ENCODE measurements at regions not wholly inside any gene's neighbourhood (a gene's known extent, or its start where the extent isn't known, plus 50 kb on each side); places are given as distances from the start of the nearest gene placed in this dataset.

GRCh38 chr18:60146220-60146960 lies 226.2 kb downstream of the MC4R start:
- no peaks in the 10 kb centered on the region for H3K9me3 Mint-ChIP-seq (ENCODE audit: unreplicated experiment)
- no peak for TF ChIP-seq CTCF (IDR thresholded peaks at IDR 0.05; ENCODE audit: insufficient read depth in 1 of 2, low read depth in 1 of 2, low read length in 1 of 2, severe bottlenecking in 1 of 2, unreplicated experiment in 1 of 2)
- DNase-seq, result no peak
- H3K27me3 Mint-ChIP-seq (ENCODE audit: insufficient read depth, unreplicated experiment), result peaks cover 2% of the 10 kb centered on the region
- ChIA-PET POLR2A (no interaction called here), CTCF (no interaction called here)
- Histone ChIP-seq H3K36me3 (ENCODE audit: control insufficient read depth, insufficient read depth, low read length) (no peaks in the 10 kb centered on the region), H3K27me3 (replicated peaks; ENCODE audit: control insufficient read depth, insufficient read depth, low read length) (no peaks in the 10 kb centered on the region), H3K4me1 (no peaks in the 10 kb centered on the region), H3K9me3 (no peaks in the 10 kb centered on the region), H3K4me3 (ENCODE audit: low read depth, low read length) (no peak overlapping the region)
- intact Hi-C loops (cut with micrococcal nuclease; ENCODE audit: unreplicated experiment), result no loop called here
- H3K36me3 Mint-ChIP-seq (ENCODE audit: insufficient read depth, unreplicated experiment), result no peaks in the 10 kb centered on the region
- no peaks in the 10 kb centered on the region for H3K4me1 Mint-ChIP-seq (ENCODE audit: low read depth, unreplicated experiment)
- no TSS peak for BruUV-seq (replicated peaks)
- H3K27ac Mint-ChIP-seq (ENCODE audit: unreplicated experiment), result no peak overlapping the region
- H3K4me3 Mint-ChIP-seq (ENCODE audit: unreplicated experiment), result no peak overlapping the region

GRCh38 chr18:60145776-60146175 lies 226.8 kb downstream of the MC4R start:
- TF ChIP-seq CTCF (IDR thresholded peaks at IDR 0.05; ENCODE audit: insufficient read depth in 1 of 2, low read depth in 1 of 2, low read length in 1 of 2, severe bottlenecking in 1 of 2, unreplicated experiment in 1 of 2), result no peak
- ChIA-PET POLR2A (no interaction called here), CTCF (no interaction called here)
- peaks cover 2% of the 10 kb centered on the region for H3K27me3 Mint-ChIP-seq (ENCODE audit: insufficient read depth, unreplicated experiment)
- no peaks in the 10 kb centered on the region for H3K27me3 ChIP-seq (replicated peaks; ENCODE audit: control insufficient read depth, insufficient read depth, low read length)
- H3K4me3 Mint-ChIP-seq (ENCODE audit: unreplicated experiment), result no peak overlapping the region
- H3K4me1 Mint-ChIP-seq (ENCODE audit: low read depth, unreplicated experiment), result no peaks in the 10 kb centered on the region
- H3K36me3 ChIP-seq (ENCODE audit: control insufficient read depth, insufficient read depth, low read length), result no peaks in the 10 kb centered on the region
- H3K4me1 ChIP-seq, result no peaks in the 10 kb centered on the region
- H3K36me3 Mint-ChIP-seq (ENCODE audit: insufficient read depth, unreplicated experiment), result no peaks in the 10 kb centered on the region
- no peaks in the 10 kb centered on the region for H3K9me3 ChIP-seq
- intact Hi-C loops (cut with micrococcal nuclease; ENCODE audit: unreplicated experiment), result no loop called here
- no peak for DNase-seq
- no TSS peak for BruUV-seq (replicated peaks)
- H3K4me3 ChIP-seq (ENCODE audit: low read depth, low read length), result no peak overlapping the region
- no peak overlapping the region for H3K27ac Mint-ChIP-seq (ENCODE audit: unreplicated experiment)
- H3K9me3 Mint-ChIP-seq (ENCODE audit: unreplicated experiment), result no peaks in the 10 kb centered on the region

DNA sequence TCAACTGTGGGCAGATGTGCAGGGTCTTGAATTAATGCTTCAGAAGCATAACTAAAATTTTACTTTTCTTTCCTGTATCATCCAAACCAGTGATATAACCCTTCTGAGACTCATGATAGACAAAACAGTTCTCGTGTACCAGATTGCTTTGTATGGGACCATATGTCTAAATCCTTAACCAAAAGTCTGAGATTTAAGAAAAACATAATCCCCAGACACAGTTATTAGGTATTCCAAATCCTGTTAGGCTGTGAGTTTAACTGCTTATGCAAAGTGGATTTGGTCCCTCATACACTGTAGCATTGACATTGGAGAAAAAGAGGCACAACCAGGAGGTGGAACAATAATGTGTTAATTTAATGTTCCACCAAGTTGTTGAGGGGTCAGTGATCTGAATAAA lies 235.0 kb downstream of the PMAIP1 start:
- H3K27me3 Mint-ChIP-seq (ENCODE audit: insufficient read depth, unreplicated experiment), result no peaks in the 10 kb centered on the region

More for the DNA sequence above, 235.0 kb downstream of the PMAIP1 start:
- no TSS peak for BruUV-seq (replicated peaks)
- Histone ChIP-seq H3K27me3 (replicated peaks; ENCODE audit: control insufficient read depth, insufficient read depth, low read length) (no peaks in the 10 kb centered on the region), H3K36me3 (ENCODE audit: control insufficient read depth, insufficient read depth, low read length) (no peaks in the 10 kb centered on the region), H3K4me3 (ENCODE audit: low read depth, low read length) (no peak overlapping the region), H3K4me1 (no peaks in the 10 kb centered on the region), H3K9me3 (no peaks in the 10 kb centered on the region)
- ChIA-PET CTCF (no interaction called here), POLR2A (no interaction called here)
- intact Hi-C loops (cut with micrococcal nuclease; ENCODE audit: unreplicated experiment), result no loop called here
- Mint-ChIP-seq H3K36me3 (ENCODE audit: insufficient read depth, unreplicated experiment) (no peaks in the 10 kb centered on the region), H3K27ac (ENCODE audit: unreplicated experiment) (no peak overlapping the region), H3K4me1 (ENCODE audit: low read depth, unreplicated experiment) (no peaks in the 10 kb centered on the region), H3K4me3 (ENCODE audit: unreplicated experiment) (no peak overlapping the region), H3K9me3 (ENCODE audit: unreplicated experiment) (no peaks in the 10 kb centered on the region)
- no peak for DNase-seq
- no peak for TF ChIP-seq CTCF (IDR thresholded peaks at IDR 0.05; ENCODE audit: insufficient read depth in 1 of 2, low read depth in 1 of 2, low read length in 1 of 2, severe bottlenecking in 1 of 2, unreplicated experiment in 1 of 2)

Measured in Caco-2 (cell line).